Neural cell (in vitro differentiated cells): ENCODE measurements at regions not wholly inside any gene's neighbourhood (a gene's known extent, or its start where the extent isn't known, plus 50 kb on each side); places are given as distances from the start of the nearest gene placed in this dataset.

Experiments used
- H2AFZ ChIP-seq: fragments of 200-600, 300-800 bp; sonication (generic), shearing (Covaris generic); 2 replicates; pipeline ENCODE4 v1.6.0; 2014; ENCODE audit warnings: low read depth, mild to moderate bottlenecking, antibody characterized with exemption, low read length, moderate library complexity
- H3F3A ChIP-seq: fragments of 200-600 bp; shearing (Covaris generic); 2 replicates; pipeline ENCODE4 v1.6.1; 2016; ENCODE audit warnings: mild to moderate bottlenecking, moderate library complexity, mixed read lengths, antibody characterized with exemption, low read length; ENCODE audit not compliant: insufficient read depth, poor library complexity, severe bottlenecking
- H3K27ac ChIP-seq: fragments of 200-600, 300-800 bp; sonication (generic), shearing (Covaris generic); 2 replicates; pipeline ENCODE4 v1.5.1; 2014; ENCODE audit warnings: mild to moderate bottlenecking, low read length, moderate library complexity
- H3K27me3 ChIP-seq: fragments of 300-800, 200-600 bp; sonication (generic), shearing (Covaris generic); 2 replicates; pipeline ENCODE4 v1.6.0; 2014; ENCODE audit warnings: mild to moderate bottlenecking, low read depth, low read length, moderate library complexity; ENCODE audit not compliant: insufficient read depth
- H3K36me3 ChIP-seq: fragments of 300-800, 200-600 bp; sonication (generic), shearing (Covaris generic); 2 replicates; pipeline ENCODE4 v1.5.1; 2014; ENCODE audit warnings: mild to moderate bottlenecking, antibody characterized with exemption, low read length, moderate library complexity; ENCODE audit not compliant: insufficient read depth
- H3K4me2 ChIP-seq: fragments of 300-800, 200-600 bp; sonication (generic), shearing (Covaris generic); 2 replicates; pipeline ENCODE4 v1.6.0; 2014; ENCODE audit warnings: mild to moderate bottlenecking, low read length
- H3K4me3 ChIP-seq: fragments of 300-800, 200-600 bp; sonication (generic), shearing (Covaris generic); 2 replicates; pipeline ENCODE4 v1.5.1; 2014; ENCODE audit warnings: mild to moderate bottlenecking, low read length, moderate library complexity
- H3K79me2 ChIP-seq: fragments of 200-600 bp; shearing (Covaris generic); replicated peaks from 2 replicates; pipeline ENCODE4 v1.6.0; 2014; ENCODE audit warnings: mild to moderate bottlenecking, low read length, moderate library complexity; ENCODE audit not compliant: insufficient read depth
- H3K9ac ChIP-seq: fragments of 300-800, 200-600 bp; sonication (generic), shearing (Covaris generic); 2 replicates; pipeline ENCODE4 v1.6.1; 2016; ENCODE audit warnings: mild to moderate bottlenecking, low read length, mixed read lengths
- H3K9me2 ChIP-seq: fragments of 200-600 bp; shearing (Covaris generic); 2 replicates; pipeline ENCODE4 v1.6.1; 2016; ENCODE audit warnings: mild to moderate bottlenecking, low read length, mixed read lengths; ENCODE audit not compliant: insufficient read depth
- H3K9me3 ChIP-seq: fragments of 200-600, 300-800 bp; sonication (generic), shearing (Covaris generic); 2 replicates; pipeline ENCODE4 v1.6.1; 2016; ENCODE audit warnings: mild to moderate bottlenecking, mixed run types, low read length, moderate library complexity, mixed read lengths
- H4K20me1 ChIP-seq: fragments of 200-600 bp; shearing (Covaris generic); 2 replicates; pipeline ENCODE4 v1.6.1; 2016; ENCODE audit warnings: mild to moderate bottlenecking, mixed run types; ENCODE audit not compliant: insufficient read depth
- EP300 ChIP-seq: fragments of 450-650 bp; conservative IDR thresholded peaks from 2 replicates; pipeline ENCODE4 v1.6.1; 2014; ENCODE audit warnings: antibody characterized with exemption, mild to moderate bottlenecking, moderate library complexity; ENCODE audit not compliant: poor library complexity, severe bottlenecking
- EZH2 ChIP-seq: fragments of 200-600, 300-800 bp; shearing (Covaris generic), sonication (generic); IDR thresholded peaks from 2 replicates; pipeline ENCODE4 v1.6.1; 2014; ENCODE audit warnings: antibody characterized with exemption, low read length, borderline replicate concordance, mild to moderate bottlenecking; ENCODE audit not compliant: insufficient read depth, poor library complexity, severe bottlenecking
- MXI1 ChIP-seq: fragments of 450-650 bp; conservative IDR thresholded peaks from 2 replicates; pipeline ENCODE4 v1.6.1; 2014; ENCODE audit warnings: antibody characterized with exemption, mild to moderate bottlenecking; ENCODE audit not compliant: poor library complexity, severe bottlenecking
- POLR2AphosphoS5 ChIP-seq: IDR thresholded peaks from 2 replicates; pipeline ENCODE4 v1.6.1; 2012
- RAD21 ChIP-seq: fragments of 450-650 bp; conservative IDR thresholded peaks from 2 replicates; pipeline ENCODE4 v1.6.1; 2014; ENCODE audit warnings: antibody characterized with exemption, mild to moderate bottlenecking, moderate library complexity
- SMC3 ChIP-seq: fragments of 450-650 bp; conservative IDR thresholded peaks from 2 replicates; pipeline ENCODE4 v1.6.1; 2014; ENCODE audit warnings: antibody characterized with exemption, mild to moderate bottlenecking, moderate library complexity; ENCODE audit not compliant: poor library complexity
- TAF1 ChIP-seq: IDR thresholded peaks from 2 replicates; pipeline ENCODE4 v1.6.1; 2012; ENCODE audit warnings: low read depth
- TF ChIP-seq, protein P1 (sequence below): fragments of 450-650 bp; IDR thresholded peaks from 2 replicates; pipeline ENCODE4 v1.5.1; 2014; ENCODE audit warnings: antibody characterized with exemption, mild to moderate bottlenecking, moderate library complexity; ENCODE audit not compliant: poor library complexity, severe bottlenecking
- TF ChIP-seq, protein P2 (sequence below): IDR thresholded peaks from 2 replicates; pipeline ENCODE4 v1.6.1; 2012; ENCODE audit warnings: borderline replicate concordance

DNA sequence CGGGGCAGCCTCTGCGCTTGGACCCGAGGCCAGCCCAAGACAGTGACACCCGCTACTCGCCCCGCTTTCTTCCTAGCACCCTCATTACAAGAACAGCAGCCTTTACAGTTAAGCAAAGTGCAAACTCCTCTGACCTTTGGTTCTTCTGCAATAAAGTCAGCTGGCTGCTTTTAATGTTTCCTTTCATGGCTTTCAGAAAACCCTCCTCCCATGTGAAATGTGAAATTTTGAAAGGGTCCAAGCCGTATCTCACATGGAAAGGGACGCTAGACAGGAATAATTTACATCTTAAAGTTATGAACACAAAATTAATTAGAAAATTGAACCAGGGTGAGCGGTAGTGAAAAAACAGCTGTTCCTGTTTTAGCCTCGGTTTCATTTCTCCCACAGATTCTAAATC lies 520.1 kb upstream of the FRG1 start:
- Histone ChIP-seq H3F3A (no peaks in the 10 kb centered on the region), H3K79me2 (no peaks in the 10 kb centered on the region), H2AFZ (no peak overlapping the region), H3K4me3 (no peak overlapping the region), H3K4me2 (no peak overlapping the region), H3K9ac (no peak overlapping the region), H4K20me1 (no peaks in the 10 kb centered on the region), H3K9me3 (no peaks in the 10 kb centered on the region), H3K36me3 (no peaks in the 10 kb centered on the region), H3K27me3 (no peaks in the 10 kb centered on the region), H3K9me2 (no peaks in the 10 kb centered on the region), H3K27ac (no peak overlapping the region)
- TF ChIP-seq POLR2AphosphoS5, result no peak
- no peak for TF ChIP-seq TAF1
- TF ChIP-seq MXI1, result no peak
- TF ChIP-seq SMC3, result no peak
- TF ChIP-seq, protein P1, sequence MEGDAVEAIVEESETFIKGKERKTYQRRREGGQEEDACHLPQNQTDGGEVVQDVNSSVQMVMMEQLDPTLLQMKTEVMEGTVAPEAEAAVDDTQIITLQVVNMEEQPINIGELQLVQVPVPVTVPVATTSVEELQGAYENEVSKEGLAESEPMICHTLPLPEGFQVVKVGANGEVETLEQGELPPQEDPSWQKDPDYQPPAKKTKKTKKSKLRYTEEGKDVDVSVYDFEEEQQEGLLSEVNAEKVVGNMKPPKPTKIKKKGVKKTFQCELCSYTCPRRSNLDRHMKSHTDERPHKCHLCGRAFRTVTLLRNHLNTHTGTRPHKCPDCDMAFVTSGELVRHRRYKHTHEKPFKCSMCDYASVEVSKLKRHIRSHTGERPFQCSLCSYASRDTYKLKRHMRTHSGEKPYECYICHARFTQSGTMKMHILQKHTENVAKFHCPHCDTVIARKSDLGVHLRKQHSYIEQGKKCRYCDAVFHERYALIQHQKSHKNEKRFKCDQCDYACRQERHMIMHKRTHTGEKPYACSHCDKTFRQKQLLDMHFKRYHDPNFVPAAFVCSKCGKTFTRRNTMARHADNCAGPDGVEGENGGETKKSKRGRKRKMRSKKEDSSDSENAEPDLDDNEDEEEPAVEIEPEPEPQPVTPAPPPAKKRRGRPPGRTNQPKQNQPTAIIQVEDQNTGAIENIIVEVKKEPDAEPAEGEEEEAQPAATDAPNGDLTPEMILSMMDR, result no peak
- TF ChIP-seq, protein P2, sequence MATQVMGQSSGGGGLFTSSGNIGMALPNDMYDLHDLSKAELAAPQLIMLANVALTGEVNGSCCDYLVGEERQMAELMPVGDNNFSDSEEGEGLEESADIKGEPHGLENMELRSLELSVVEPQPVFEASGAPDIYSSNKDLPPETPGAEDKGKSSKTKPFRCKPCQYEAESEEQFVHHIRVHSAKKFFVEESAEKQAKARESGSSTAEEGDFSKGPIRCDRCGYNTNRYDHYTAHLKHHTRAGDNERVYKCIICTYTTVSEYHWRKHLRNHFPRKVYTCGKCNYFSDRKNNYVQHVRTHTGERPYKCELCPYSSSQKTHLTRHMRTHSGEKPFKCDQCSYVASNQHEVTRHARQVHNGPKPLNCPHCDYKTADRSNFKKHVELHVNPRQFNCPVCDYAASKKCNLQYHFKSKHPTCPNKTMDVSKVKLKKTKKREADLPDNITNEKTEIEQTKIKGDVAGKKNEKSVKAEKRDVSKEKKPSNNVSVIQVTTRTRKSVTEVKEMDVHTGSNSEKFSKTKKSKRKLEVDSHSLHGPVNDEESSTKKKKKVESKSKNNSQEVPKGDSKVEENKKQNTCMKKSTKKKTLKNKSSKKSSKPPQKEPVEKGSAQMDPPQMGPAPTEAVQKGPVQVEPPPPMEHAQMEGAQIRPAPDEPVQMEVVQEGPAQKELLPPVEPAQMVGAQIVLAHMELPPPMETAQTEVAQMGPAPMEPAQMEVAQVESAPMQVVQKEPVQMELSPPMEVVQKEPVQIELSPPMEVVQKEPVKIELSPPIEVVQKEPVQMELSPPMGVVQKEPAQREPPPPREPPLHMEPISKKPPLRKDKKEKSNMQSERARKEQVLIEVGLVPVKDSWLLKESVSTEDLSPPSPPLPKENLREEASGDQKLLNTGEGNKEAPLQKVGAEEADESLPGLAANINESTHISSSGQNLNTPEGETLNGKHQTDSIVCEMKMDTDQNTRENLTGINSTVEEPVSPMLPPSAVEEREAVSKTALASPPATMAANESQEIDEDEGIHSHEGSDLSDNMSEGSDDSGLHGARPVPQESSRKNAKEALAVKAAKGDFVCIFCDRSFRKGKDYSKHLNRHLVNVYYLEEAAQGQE, result no peak
- TF ChIP-seq EZH2, result no peak
- TF ChIP-seq EP300, result no peak
- no peak for TF ChIP-seq RAD21

DNA sequence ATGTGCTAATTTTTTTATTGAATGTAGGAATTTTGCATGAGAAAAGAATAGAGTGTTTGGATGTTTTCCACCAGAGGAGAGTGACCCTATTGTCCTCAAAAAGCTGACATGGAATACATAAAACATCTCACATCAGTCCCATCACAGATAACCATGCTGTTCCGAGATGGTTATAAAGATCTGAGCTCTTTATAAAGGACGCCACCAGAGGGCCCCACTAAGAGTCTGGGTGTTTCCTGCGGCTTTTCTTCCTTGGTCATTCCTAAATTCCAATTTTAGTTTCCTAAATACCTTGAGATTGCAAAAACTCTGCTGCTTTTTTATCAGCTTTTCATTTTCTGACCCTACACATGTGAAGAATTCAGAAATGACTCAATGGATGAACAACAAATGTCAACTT lies 504.5 kb upstream of the FRG1 start:
- Histone ChIP-seq H3K79me2 (no peaks in the 10 kb centered on the region), H3K36me3 (no peaks in the 10 kb centered on the region), H2AFZ (no peak overlapping the region), H3K4me2 (no peak overlapping the region), H3K4me3 (no peak overlapping the region), H4K20me1 (no peaks in the 10 kb centered on the region), H3K9ac (no peak overlapping the region), H3K9me3 (peaks cover 4% of the 10 kb centered on the region), H3K27ac (no peak overlapping the region), H3F3A (no peaks in the 10 kb centered on the region), H3K9me2 (no peaks in the 10 kb centered on the region), H3K27me3 (no peaks in the 10 kb centered on the region)
- TF ChIP-seq, protein P2, result no peak
- TF ChIP-seq SMC3 (no peak), POLR2AphosphoS5 (no peak), EZH2 (no peak), EP300 (no peak), RAD21 (no peak), MXI1 (no peak)
